ENCODE measurements at regions not wholly inside any gene's neighbourhood (a gene's known extent, or its start where the extent isn't known, plus 50 kb on each side); places are given as distances from the start of the nearest gene placed in this dataset.

DNA sequence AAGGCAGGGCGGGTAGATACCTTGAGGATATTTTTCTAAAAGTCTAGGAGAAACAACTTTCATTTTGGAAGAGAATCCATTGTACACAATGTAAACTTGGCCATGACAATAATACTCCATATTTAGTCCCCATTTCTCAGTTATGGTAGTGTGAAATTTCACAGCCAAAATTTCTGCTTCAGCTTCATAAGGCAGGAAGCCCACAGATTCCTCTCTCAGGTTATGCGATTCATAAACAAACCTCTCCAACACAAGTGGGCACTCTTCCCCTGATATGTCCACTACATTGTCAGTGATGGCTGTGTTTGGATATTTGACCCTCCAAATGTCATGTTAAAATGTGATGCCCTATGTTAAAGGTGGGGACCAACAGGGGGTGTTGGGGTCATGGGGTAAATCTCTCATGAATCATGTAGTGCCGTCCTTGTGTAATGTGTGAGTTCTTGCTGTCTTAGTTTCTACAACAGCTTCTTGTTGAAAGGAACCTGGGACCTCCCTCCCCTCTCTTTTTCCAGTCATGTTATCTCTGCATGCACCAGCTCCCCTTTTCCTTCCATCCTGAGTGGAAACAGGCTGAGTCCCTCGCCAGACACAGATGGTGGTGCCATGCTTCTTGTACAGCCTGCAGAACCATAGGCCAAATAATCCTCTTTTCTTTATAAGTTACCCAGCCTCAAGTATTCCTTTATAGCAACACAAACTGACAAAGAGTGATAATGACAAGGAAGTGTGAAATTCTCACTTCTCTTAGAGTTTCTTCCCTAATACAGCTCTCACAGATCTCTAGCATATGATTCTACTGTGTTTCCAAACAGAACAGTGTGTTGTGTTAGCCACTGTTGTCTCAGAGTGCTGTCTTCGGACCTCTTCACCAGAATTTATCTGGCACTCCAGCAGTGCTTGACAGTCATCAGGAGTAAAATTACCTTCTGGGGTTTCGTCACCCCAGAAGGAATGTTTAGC, 598.4 kb upstream of the GNPDA2 start:
- H4K20me1 ChIP-seq (ENCODE audit: control insufficient read depth, extremely low read depth, insufficient read depth, low read length), result no peaks in the 10 kb centered on the region
- H3K4me3 ChIP-seq (replicated peaks in 1 of 4; ENCODE audit: control extremely low read depth in 1 of 4, insufficient read depth in 1 of 4, low read depth in 3 of 4, low read length in 4 of 4), result no peak overlapping the region
- H3K27ac ChIP-seq (ENCODE audit: insufficient read depth, low read length), result no peak overlapping the region
- H3K36me3 ChIP-seq (ENCODE audit: control insufficient read depth, insufficient read depth, low read length), result no peaks in the 10 kb centered on the region
- no peaks in the 10 kb centered on the region for H3K27me3 ChIP-seq (ENCODE audit: control insufficient read depth, insufficient read depth, low read length)
- TF ChIP-seq, protein P1, sequence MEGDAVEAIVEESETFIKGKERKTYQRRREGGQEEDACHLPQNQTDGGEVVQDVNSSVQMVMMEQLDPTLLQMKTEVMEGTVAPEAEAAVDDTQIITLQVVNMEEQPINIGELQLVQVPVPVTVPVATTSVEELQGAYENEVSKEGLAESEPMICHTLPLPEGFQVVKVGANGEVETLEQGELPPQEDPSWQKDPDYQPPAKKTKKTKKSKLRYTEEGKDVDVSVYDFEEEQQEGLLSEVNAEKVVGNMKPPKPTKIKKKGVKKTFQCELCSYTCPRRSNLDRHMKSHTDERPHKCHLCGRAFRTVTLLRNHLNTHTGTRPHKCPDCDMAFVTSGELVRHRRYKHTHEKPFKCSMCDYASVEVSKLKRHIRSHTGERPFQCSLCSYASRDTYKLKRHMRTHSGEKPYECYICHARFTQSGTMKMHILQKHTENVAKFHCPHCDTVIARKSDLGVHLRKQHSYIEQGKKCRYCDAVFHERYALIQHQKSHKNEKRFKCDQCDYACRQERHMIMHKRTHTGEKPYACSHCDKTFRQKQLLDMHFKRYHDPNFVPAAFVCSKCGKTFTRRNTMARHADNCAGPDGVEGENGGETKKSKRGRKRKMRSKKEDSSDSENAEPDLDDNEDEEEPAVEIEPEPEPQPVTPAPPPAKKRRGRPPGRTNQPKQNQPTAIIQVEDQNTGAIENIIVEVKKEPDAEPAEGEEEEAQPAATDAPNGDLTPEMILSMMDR (conservative IDR thresholded peaks at IDR 0.05 in 1 of 2, IDR thresholded peaks at IDR 0.05 in 1 of 2; ENCODE audit: low read depth in 1 of 2, low read length in 2 of 2), result no peak
- no peak for TF ChIP-seq EZH2 (IDR thresholded peaks at IDR 0.05; ENCODE audit: low read length, missing control alignments)
- H3K79me2 ChIP-seq (ENCODE audit: control insufficient read depth, insufficient read depth, low read length), result no peaks in the 10 kb centered on the region
- H3K9ac ChIP-seq (ENCODE audit: insufficient read depth, low read length), result no peak overlapping the region
- no peaks in the 10 kb centered on the region for H3K4me1 ChIP-seq (ENCODE audit: control insufficient read depth, extremely low read depth, insufficient read depth, low read length)
- no peaks in the 10 kb centered on the region for H3K9me3 ChIP-seq (ENCODE audit: control insufficient read depth, insufficient read depth, low read depth, low read length)
- DNase-seq (ENCODE audit: low read depth in 2 of 2), result no peak
- H2AFZ ChIP-seq (ENCODE audit: low read length), result no peak overlapping the region
- H3K4me2 ChIP-seq (ENCODE audit: extremely low read depth, insufficient read depth, low read length), result no peak overlapping the region

GRCh38 chr4:45323453-45324058, 597.2 kb upstream of the GNPDA2 start:
- H3K36me3 ChIP-seq (ENCODE audit: control insufficient read depth, insufficient read depth, low read length), result no peaks in the 10 kb centered on the region
- no peaks in the 10 kb centered on the region for H4K20me1 ChIP-seq (ENCODE audit: control insufficient read depth, extremely low read depth, insufficient read depth, low read length)
- no peak overlapping the region for H3K4me2 ChIP-seq (ENCODE audit: extremely low read depth, insufficient read depth, low read length)
- no peaks in the 10 kb centered on the region for H3K9me3 ChIP-seq (ENCODE audit: control insufficient read depth, insufficient read depth, low read depth, low read length)
- no peak overlapping the region for H3K9ac ChIP-seq (ENCODE audit: insufficient read depth, low read length)
- no peak for DNase-seq (ENCODE audit: low read depth in 2 of 2)
- no peaks in the 10 kb centered on the region for H3K4me1 ChIP-seq (ENCODE audit: control insufficient read depth, extremely low read depth, insufficient read depth, low read length)
- H2AFZ ChIP-seq (ENCODE audit: low read length), result no peak overlapping the region
- no peak for TF ChIP-seq EZH2 (IDR thresholded peaks at IDR 0.05; ENCODE audit: low read length, missing control alignments)
- TF ChIP-seq, protein P1 (conservative IDR thresholded peaks at IDR 0.05 in 1 of 2, IDR thresholded peaks at IDR 0.05 in 1 of 2; ENCODE audit: low read depth in 1 of 2, low read length in 2 of 2), result no peak
- H3K27ac ChIP-seq (ENCODE audit: insufficient read depth, low read length), result no peak overlapping the region
- H3K27me3 ChIP-seq (ENCODE audit: control insufficient read depth, insufficient read depth, low read length), result no peaks in the 10 kb centered on the region
- no peak overlapping the region for H3K4me3 ChIP-seq (replicated peaks in 1 of 4; ENCODE audit: control extremely low read depth in 1 of 4, insufficient read depth in 1 of 4, low read depth in 3 of 4, low read length in 4 of 4)
- no peaks in the 10 kb centered on the region for H3K79me2 ChIP-seq (ENCODE audit: control insufficient read depth, insufficient read depth, low read length)

GRCh38 chr4:45317739-45318138, 591.4 kb upstream of the GNPDA2 start:
- Histone ChIP-seq H3K4me1 (ENCODE audit: control insufficient read depth, extremely low read depth, insufficient read depth, low read length) (no peaks in the 10 kb centered on the region), H3K4me2 (ENCODE audit: extremely low read depth, insufficient read depth, low read length) (no peak overlapping the region), H3K36me3 (ENCODE audit: control insufficient read depth, insufficient read depth, low read length) (no peaks in the 10 kb centered on the region), H3K4me3 (replicated peaks in 1 of 4; ENCODE audit: control extremely low read depth in 1 of 4, insufficient read depth in 1 of 4, low read depth in 3 of 4, low read length in 4 of 4) (no peak overlapping the region), H4K20me1 (ENCODE audit: control insufficient read depth, extremely low read depth, insufficient read depth, low read length) (no peaks in the 10 kb centered on the region), H3K9me3 (ENCODE audit: control insufficient read depth, insufficient read depth, low read depth, low read length) (no peaks in the 10 kb centered on the region), H3K9ac (ENCODE audit: insufficient read depth, low read length) (no peak overlapping the region), H2AFZ (ENCODE audit: low read length) (no peak overlapping the region), H3K27me3 (ENCODE audit: control insufficient read depth, insufficient read depth, low read length) (no peaks in the 10 kb centered on the region), H3K79me2 (ENCODE audit: control insufficient read depth, insufficient read depth, low read length) (no peaks in the 10 kb centered on the region), H3K27ac (ENCODE audit: insufficient read depth, low read length) (no peak overlapping the region)
- DNase-seq (ENCODE audit: low read depth in 2 of 2), result no peak
- TF ChIP-seq EZH2 (IDR thresholded peaks at IDR 0.05; ENCODE audit: low read length, missing control alignments), result no peak
- TF ChIP-seq, protein P1 (conservative IDR thresholded peaks at IDR 0.05 in 1 of 2, IDR thresholded peaks at IDR 0.05 in 1 of 2; ENCODE audit: low read depth in 1 of 2, low read length in 2 of 2), result no peak

Measured in fibroblast of lung (primary cell).